ENCODE measurements at regions not wholly inside any gene's neighbourhood (a gene's known extent, or its start where the extent isn't known, plus 50 kb on each side); places are given as distances from the start of the nearest gene placed in this dataset.
"Not testable (repeated sequence)": the region's sequence is repeated elsewhere in the genome, so short reads cannot be mapped to it uniquely, and the experiment has no call there.

DNA sequence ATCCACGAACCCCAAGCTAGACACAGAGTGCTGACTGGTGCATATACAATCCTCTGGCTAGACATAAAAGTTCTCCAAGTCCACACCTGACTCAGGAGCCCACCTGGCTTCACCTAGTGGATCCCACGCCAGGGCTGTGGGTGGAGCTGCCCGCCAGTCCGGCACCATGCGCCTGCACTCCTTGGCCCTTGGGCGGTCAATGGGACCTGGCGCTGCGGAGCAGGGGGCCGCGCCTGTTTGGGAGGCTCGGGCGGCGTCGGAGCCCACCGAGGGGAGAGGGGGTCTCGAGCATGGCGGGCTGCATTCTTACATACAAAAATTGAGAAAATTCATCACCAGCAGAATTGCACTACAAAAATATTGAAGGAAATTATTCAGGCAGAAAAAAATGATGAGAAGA is 120.7 kb upstream of the FAN1 start:
- peaks cover 0 to 3% of the 10 kb centered on the region in 2 donors for H3K27me3 Mint-ChIP-seq
- H3K4me1 Mint-ChIP-seq, result no peaks in the 10 kb centered on the region
- no peaks in the 10 kb centered on the region for H3K9me3 ChIP-seq (ENCODE audit: low read length)
- peaks cover 0 to 3% (median 0%) of the 10 kb centered on the region in 3 donors for H3K36me3 Mint-ChIP-seq
- ChIA-PET POLR2A (no interaction called here), CTCF (no interaction called here)
- no peak for DNase-seq
- no peak overlapping the region for H3K4me3 Mint-ChIP-seq
- no peak overlapping the region for H3K27ac ChIP-seq (ENCODE audit: low read depth, low read length)
- no peaks in the 10 kb centered on the region for H3K36me3 ChIP-seq (ENCODE audit: insufficient read depth, low read length)
- H3K4me1 ChIP-seq (ENCODE audit: insufficient read depth, low read length), result no peaks in the 10 kb centered on the region
- no peaks in the 10 kb centered on the region for H3K27me3 ChIP-seq (ENCODE audit: insufficient read depth, low read length, poor library complexity, severe bottlenecking)
- peaks cover 0 to 17% (median 11%) of the 10 kb centered on the region in 5 donors for H3K9me3 Mint-ChIP-seq
- H3K4me3 ChIP-seq (ENCODE audit: low read length), result no peak overlapping the region
- no peak overlapping the region for H3K27ac Mint-ChIP-seq

DNA sequence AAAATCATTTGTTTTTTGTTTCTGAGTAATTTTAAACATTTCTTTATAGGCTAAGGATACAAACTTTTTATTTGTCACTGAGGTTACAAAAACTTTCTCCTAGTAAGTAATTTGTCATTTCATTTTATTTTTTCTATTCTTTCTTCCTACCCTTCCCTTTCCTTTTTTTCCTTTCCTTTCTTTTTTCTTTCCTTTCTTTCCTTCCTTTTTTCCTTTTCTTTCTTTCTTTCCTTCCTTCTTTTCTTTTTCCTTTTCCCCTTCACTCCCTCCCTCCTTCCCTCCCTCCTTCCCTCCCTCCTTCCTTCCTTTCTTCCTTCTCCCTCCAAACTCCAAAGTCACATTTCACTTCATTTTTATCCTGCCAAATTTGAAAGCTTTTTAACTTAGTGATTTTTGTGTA is 115.1 kb upstream of the FAN1 start:
- Mint-ChIP-seq H3K4me3 (no peak overlapping the region), H3K27me3 (peaks cover 13 to 15% of the 10 kb centered on the region in 2 donors), H3K9me3 (no peaks in the 10 kb centered on the region), H3K27ac (no peak overlapping the region), H3K36me3 (no peaks in the 10 kb centered on the region), H3K4me1 (no peaks in the 10 kb centered on the region)
- Histone ChIP-seq H3K27me3 (ENCODE audit: insufficient read depth, low read length, poor library complexity, severe bottlenecking) (no peaks in the 10 kb centered on the region), H3K4me3 (ENCODE audit: low read length) (no peak overlapping the region), H3K4me1 (ENCODE audit: insufficient read depth, low read length) (no peaks in the 10 kb centered on the region), H3K36me3 (ENCODE audit: insufficient read depth, low read length) (no peaks in the 10 kb centered on the region), H3K9me3 (ENCODE audit: low read length) (no peaks in the 10 kb centered on the region), H3K27ac (ENCODE audit: low read depth, low read length) (no peak overlapping the region)
- CTCF ChIA-PET, result no interaction called here
- POLR2A ChIA-PET, result no interaction called here
- DNase-seq, result no peak

DNA sequence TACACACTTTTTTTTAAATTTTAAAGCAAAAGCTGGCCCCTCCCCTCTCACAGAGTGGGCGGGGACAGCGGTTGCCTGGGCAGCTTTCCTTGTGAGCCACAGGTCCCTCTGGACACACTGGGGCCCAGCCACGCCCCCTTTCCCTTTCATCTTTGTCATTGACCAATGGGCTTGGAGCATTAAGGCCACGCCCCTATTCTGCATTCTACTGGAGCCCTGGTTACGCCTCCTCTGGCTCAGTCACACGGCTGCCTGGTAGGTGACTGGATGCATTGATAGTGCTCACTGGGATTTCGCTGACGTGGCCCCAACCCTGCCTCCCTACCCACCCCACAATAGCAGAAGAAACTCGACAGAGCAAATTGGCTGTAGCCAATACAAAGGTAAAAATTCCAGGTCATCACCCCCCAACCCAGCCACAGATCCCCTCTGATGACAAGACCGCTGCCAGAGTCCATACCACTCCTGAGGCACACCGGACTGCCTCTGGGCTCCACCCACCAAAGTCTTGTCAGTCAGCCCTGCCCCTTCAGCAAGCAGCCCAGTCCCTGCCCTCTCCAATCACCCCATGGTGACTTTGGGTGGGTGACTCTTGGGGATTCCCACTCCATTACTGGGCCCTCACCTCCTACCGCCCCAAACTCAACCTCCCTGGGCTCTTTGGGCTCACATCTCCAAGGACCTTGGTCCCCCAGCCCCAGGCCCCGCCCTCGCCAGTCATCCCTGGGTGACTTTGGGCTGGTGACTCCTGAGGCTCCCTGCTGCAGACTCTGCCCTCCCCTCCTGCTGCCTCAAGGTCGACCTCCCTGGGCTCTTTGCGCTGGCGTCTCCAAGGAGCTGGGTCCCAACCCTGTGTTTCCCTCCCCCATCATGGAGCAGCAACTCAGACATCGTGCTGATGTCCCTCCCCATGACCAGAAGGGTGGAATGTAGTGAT is 112.2 kb upstream of the FAN1 start:
- no peaks in the 10 kb centered on the region for H3K36me3 Mint-ChIP-seq
- no peaks in the 10 kb centered on the region for H3K4me1 Mint-ChIP-seq
- Histone ChIP-seq H3K27ac (ENCODE audit: low read depth, low read length) (no peak overlapping the region), H3K4me3 (ENCODE audit: low read length) (no peak overlapping the region), H3K27me3 (ENCODE audit: insufficient read depth, low read length, poor library complexity, severe bottlenecking) (no peaks in the 10 kb centered on the region), H3K36me3 (ENCODE audit: insufficient read depth, low read length) (no peaks in the 10 kb centered on the region), H3K9me3 (ENCODE audit: low read length) (no peaks in the 10 kb centered on the region), H3K4me1 (ENCODE audit: insufficient read depth, low read length) (no peaks in the 10 kb centered on the region)
- H3K27ac Mint-ChIP-seq, result peak overlapping the region in 1 of 8 donors; percentile 49
- no peak overlapping the region for H3K4me3 Mint-ChIP-seq
- H3K27me3 Mint-ChIP-seq, result peaks cover 25 to 38% of the 10 kb centered on the region in 2 donors
- no peaks in the 10 kb centered on the region for H3K9me3 Mint-ChIP-seq
- POLR2A ChIA-PET, result no interaction called here
- DNase-seq, result no peak
- CTCF ChIA-PET, result no interaction called here

DNA sequence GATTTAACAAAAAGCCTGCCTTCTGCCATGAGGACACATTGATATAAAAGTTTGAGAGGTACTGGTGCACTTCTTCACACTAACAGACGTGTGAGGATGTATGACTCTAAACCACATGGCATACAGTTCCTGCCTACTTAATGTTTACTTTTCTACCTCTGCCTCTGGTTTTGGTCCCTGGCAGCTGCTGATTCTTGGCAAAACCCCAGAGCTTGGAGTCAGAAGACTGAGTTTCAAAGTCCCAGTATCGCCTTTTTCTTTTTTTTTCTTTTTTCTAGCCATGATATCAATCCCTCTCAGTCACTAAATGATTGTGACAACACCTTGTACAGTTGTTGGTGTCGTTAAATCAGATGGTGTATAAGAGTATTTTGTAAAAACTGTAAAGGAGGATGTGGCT is 110.9 kb upstream of the FAN1 start:
- H3K4me3 ChIP-seq (ENCODE audit: low read length); H3K4me3 Mint-ChIP-seq; DNase-seq; H3K27me3 ChIP-seq (ENCODE audit: insufficient read depth, low read length, poor library complexity, severe bottlenecking); H3K36me3 Mint-ChIP-seq; CTCF ChIA-PET; POLR2A ChIA-PET; H3K4me1 ChIP-seq (ENCODE audit: insufficient read depth, low read length); H3K27ac ChIP-seq (ENCODE audit: low read depth, low read length); H3K4me1 Mint-ChIP-seq; H3K9me3 Mint-ChIP-seq; H3K27ac Mint-ChIP-seq; H3K36me3 ChIP-seq (ENCODE audit: insufficient read depth, low read length); H3K9me3 ChIP-seq (ENCODE audit: low read length): not testable (repeated sequence)
- peaks cover 27 to 47% of the 10 kb centered on the region in 2 donors for H3K27me3 Mint-ChIP-seq

DNA sequence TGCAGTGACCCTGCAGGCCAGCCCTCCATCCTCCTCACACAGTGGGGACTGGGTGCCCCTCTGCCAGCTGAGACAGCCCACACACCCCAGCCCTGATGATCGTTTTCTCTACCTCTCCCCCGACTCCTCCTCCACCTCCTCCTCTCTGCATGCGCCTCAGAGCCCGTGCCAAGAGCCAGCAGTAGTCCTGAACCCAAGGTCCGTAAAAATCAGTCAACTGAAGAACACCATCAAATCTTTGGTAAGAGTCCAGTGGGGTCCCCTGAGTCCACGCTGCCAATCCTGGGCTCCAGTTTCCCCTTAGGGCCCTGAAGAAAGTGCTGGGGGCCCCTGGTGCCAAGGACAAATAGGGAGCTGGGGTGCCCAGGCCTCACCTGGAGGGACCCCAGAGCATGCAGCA is 109.3 kb upstream of the FAN1 start:
- POLR2A ChIA-PET, result no interaction called here
- Histone ChIP-seq H3K27me3 (ENCODE audit: insufficient read depth, low read length, poor library complexity, severe bottlenecking) (no peaks in the 10 kb centered on the region), H3K4me3 (ENCODE audit: low read length) (no peak overlapping the region), H3K4me1 (ENCODE audit: insufficient read depth, low read length) (no peaks in the 10 kb centered on the region), H3K9me3 (ENCODE audit: low read length) (no peaks in the 10 kb centered on the region), H3K36me3 (ENCODE audit: insufficient read depth, low read length) (no peaks in the 10 kb centered on the region), H3K27ac (ENCODE audit: low read depth, low read length) (no peak overlapping the region)
- H3K36me3 Mint-ChIP-seq, result no peaks in the 10 kb centered on the region
- H3K4me1 Mint-ChIP-seq, result no peaks in the 10 kb centered on the region
- H3K9me3 Mint-ChIP-seq, result no peaks in the 10 kb centered on the region
- no peak overlapping the region for H3K27ac Mint-ChIP-seq
- DNase-seq, result no peak
- no peak overlapping the region for H3K4me3 Mint-ChIP-seq
- CTCF ChIA-PET, result no interaction called here
- H3K27me3 Mint-ChIP-seq, result peaks cover 30 to 47% of the 10 kb centered on the region in 2 donors

- CTCF ChIA-PET, result interaction anchor here (1.0 kb wide), 1 partner anchor 14 kb away, joined by 3 read pairs; no protein-coding TSS in a partner anchor
- POLR2A ChIA-PET; H3K4me1 ChIP-seq (ENCODE audit: insufficient read depth, low read length); H3K27me3 ChIP-seq (ENCODE audit: insufficient read depth, low read length, poor library complexity, severe bottlenecking); H3K4me1 Mint-ChIP-seq; H3K36me3 Mint-ChIP-seq; H3K27ac Mint-ChIP-seq; H3K4me3 Mint-ChIP-seq; DNase-seq; H3K36me3 ChIP-seq (ENCODE audit: insufficient read depth, low read length); H3K27ac ChIP-seq (ENCODE audit: low read depth, low read length); H3K9me3 ChIP-seq (ENCODE audit: low read length); H3K9me3 Mint-ChIP-seq; H3K4me3 ChIP-seq (ENCODE audit: low read length): not testable (repeated sequence)
- H3K27me3 Mint-ChIP-seq, result peaks cover 6 to 28% of the 10 kb centered on the region in 2 donors
Measured at GRCh38 chr15:30799565-30799964, 104.2 kb upstream of the FAN1 start.

DNA sequence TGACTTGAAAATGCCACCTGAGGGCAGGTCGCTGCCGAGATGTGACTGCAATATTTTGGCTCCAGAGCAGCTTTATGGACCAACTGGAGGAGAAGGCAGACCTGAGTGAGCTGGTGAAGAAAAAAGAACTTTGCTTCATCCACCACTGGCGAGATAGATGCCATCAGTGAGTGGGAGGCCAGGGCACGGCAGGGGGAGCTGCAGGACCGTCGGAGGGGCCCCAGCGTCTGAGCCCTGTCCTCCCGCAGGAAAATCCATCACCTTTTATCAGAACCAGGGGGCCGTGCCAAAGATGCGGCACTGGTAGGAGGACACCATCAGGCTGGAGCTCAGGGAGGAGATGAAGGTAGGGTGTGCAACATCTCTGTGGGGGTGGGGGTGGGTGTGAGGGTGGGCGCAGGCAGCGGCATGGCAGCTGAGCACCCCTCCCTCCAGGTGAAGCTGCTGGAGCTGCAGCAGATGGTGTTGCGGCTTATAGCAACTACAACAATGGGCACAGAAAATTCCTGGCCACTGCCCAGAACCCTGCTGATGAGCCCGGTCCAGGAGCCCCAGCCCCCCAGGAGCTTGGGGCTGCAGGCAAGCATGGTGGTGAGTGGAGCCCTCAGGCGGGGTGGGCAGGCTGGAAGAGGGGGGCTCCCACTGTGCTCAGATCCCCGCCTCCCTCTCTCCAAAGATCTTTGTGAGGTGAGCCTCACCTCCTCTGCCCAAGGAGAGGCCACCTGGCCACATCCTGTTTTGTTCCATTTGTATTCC is 102.4 kb upstream of the FAN1 start:
- DNase-seq; H3K27ac Mint-ChIP-seq; H3K36me3 Mint-ChIP-seq; H3K4me3 Mint-ChIP-seq; H3K4me3 ChIP-seq (ENCODE audit: low read length); H3K36me3 ChIP-seq (ENCODE audit: insufficient read depth, low read length); CTCF ChIA-PET; H3K27ac ChIP-seq (ENCODE audit: low read depth, low read length); H3K4me1 Mint-ChIP-seq; H3K9me3 Mint-ChIP-seq; H3K9me3 ChIP-seq (ENCODE audit: low read length); H3K27me3 ChIP-seq (ENCODE audit: insufficient read depth, low read length, poor library complexity, severe bottlenecking); H3K4me1 ChIP-seq (ENCODE audit: insufficient read depth, low read length): not testable (repeated sequence)
- POLR2A ChIA-PET, result interaction anchor here (0.6 kb wide), 1 partner anchor 59 kb away, joined by 3 read pairs; no protein-coding TSS in a partner anchor
- H3K27me3 Mint-ChIP-seq, result peaks cover 5 to 14% of the 10 kb centered on the region in 2 donors

DNA sequence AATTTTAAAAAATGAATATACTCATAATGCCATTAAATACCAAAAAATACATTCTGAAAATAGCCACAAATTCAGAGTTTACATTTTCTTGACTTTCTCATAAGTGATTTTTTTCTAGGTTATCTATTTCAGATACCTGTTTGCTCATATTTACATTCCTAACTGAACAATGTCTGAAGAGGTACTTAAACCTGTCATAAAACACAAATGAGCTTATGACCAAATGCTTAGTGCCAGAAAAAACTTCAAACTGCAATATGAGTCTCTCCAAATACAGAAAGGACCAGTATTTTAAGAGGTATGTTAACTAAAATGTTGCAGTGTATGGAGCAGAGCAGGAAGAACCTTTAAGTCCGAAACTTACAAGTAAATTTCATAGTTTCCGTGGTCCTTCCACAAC is 101.7 kb upstream of the FAN1 start:
- H3K4me1 ChIP-seq (ENCODE audit: insufficient read depth, low read length); H3K27ac ChIP-seq (ENCODE audit: low read depth, low read length); H3K4me3 ChIP-seq (ENCODE audit: low read length); H3K4me1 Mint-ChIP-seq; H3K27ac Mint-ChIP-seq; H3K4me3 Mint-ChIP-seq; H3K27me3 ChIP-seq (ENCODE audit: insufficient read depth, low read length, poor library complexity, severe bottlenecking); H3K36me3 ChIP-seq (ENCODE audit: insufficient read depth, low read length); DNase-seq; H3K9me3 Mint-ChIP-seq; H3K36me3 Mint-ChIP-seq; H3K9me3 ChIP-seq (ENCODE audit: low read length); CTCF ChIA-PET: not testable (repeated sequence)
- peaks cover 5 to 11% of the 10 kb centered on the region in 2 donors for H3K27me3 Mint-ChIP-seq
- POLR2A ChIA-PET, result interaction anchor here (0.6 kb wide), 1 partner anchor 58 kb away, joined by 3 read pairs; no protein-coding TSS in a partner anchor

Data from CD8-positive, alpha-beta memory T cell (primary cell).